Activated T-cell treated with anti-CD3 and anti-CD28 coated beads, Interleukin-2, amount 50 U/mL, for 24 hours (primary cell): ENCODE measurements at regions not wholly inside any gene's neighbourhood (a gene's known extent, or its start where the extent isn't known, plus 50 kb on each side); places are given as distances from the start of the nearest gene placed in this dataset.

Experiments
- DNase-seq: peaks from one replicate; pipeline ENCODE4 v3.0.0-alpha.2; 2020
- H3K27ac Mint-ChIP-seq: 2 replicates; pipeline ENCODE4 v1.8.0; 2020; ENCODE audit warnings: mild to moderate bottlenecking, mixed read lengths
- H3K27me3 Mint-ChIP-seq: 2 replicates; pipeline ENCODE4 v1.8.0; 2020; ENCODE audit warnings: mixed read lengths
- H3K36me3 Mint-ChIP-seq: 2 replicates; pipeline ENCODE4 v1.8.0; 2020; ENCODE audit warnings: low read depth, mixed read lengths
- H3K4me1 Mint-ChIP-seq: 2 replicates; pipeline ENCODE4 v1.8.0; 2020; ENCODE audit warnings: low read depth, mixed read lengths
- H3K4me3 Mint-ChIP-seq: 2 replicates; pipeline ENCODE4 v1.8.0; 2020; ENCODE audit warnings: mild to moderate bottlenecking, moderate library complexity, mixed read lengths
- H3K9me3 Mint-ChIP-seq: 2 replicates; pipeline ENCODE4 v1.8.0; 2020; ENCODE audit warnings: mixed read lengths

DNA sequence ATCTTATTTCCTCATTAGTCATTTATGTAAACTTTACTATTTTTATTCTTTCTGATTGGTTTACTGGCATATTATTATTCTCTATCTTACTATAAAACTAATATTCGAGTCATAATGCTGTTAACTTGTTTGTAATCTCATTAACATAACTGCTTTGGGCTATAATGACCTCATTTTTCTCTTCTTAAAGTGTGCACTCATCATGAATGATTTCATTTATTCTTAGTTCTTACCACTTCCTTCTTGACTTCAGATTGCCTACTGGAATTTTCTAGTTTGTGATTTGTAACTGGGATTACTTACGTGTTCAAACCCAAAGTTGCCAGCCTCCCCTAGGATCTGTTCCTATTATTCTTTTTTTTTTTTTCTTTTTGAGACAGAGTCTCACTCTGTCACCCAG, 91.8 kb upstream of the TNFAIP3 start:
- H3K9me3 Mint-ChIP-seq: no peaks in the 10 kb centered on the region
- H3K4me3 Mint-ChIP-seq: no peak overlapping the region
- no peaks in the 10 kb centered on the region for H3K27me3 Mint-ChIP-seq
- DNase-seq: no peak
- H3K4me1 Mint-ChIP-seq: no peaks in the 10 kb centered on the region
- H3K36me3 Mint-ChIP-seq: no peaks in the 10 kb centered on the region
- H3K27ac Mint-ChIP-seq: no peak overlapping the region

- H3K4me3 Mint-ChIP-seq: no peak overlapping the region
- H3K9me3 Mint-ChIP-seq: no peaks in the 10 kb centered on the region
- no peaks in the 10 kb centered on the region for H3K27me3 Mint-ChIP-seq
- H3K27ac Mint-ChIP-seq: no peak overlapping the region
- H3K36me3 Mint-ChIP-seq: no peaks in the 10 kb centered on the region
- H3K4me1 Mint-ChIP-seq: no peaks in the 10 kb centered on the region
- DNase-seq: no peak
These were observed 91.3 kb upstream of the TNFAIP3 start for GRCh38 chr6:137775720-137776119.

- no peaks in the 10 kb centered on the region for H3K36me3 Mint-ChIP-seq
- H3K4me1 Mint-ChIP-seq: no peaks in the 10 kb centered on the region
- H3K9me3 Mint-ChIP-seq: no peaks in the 10 kb centered on the region
- no peak overlapping the region for H3K4me3 Mint-ChIP-seq
- no peak overlapping the region for H3K27ac Mint-ChIP-seq
- no peak for DNase-seq
- H3K27me3 Mint-ChIP-seq: no peaks in the 10 kb centered on the region
These were observed 90.8 kb upstream of the TNFAIP3 start for GRCh38 chr6:137776256-137776655.

DNA sequence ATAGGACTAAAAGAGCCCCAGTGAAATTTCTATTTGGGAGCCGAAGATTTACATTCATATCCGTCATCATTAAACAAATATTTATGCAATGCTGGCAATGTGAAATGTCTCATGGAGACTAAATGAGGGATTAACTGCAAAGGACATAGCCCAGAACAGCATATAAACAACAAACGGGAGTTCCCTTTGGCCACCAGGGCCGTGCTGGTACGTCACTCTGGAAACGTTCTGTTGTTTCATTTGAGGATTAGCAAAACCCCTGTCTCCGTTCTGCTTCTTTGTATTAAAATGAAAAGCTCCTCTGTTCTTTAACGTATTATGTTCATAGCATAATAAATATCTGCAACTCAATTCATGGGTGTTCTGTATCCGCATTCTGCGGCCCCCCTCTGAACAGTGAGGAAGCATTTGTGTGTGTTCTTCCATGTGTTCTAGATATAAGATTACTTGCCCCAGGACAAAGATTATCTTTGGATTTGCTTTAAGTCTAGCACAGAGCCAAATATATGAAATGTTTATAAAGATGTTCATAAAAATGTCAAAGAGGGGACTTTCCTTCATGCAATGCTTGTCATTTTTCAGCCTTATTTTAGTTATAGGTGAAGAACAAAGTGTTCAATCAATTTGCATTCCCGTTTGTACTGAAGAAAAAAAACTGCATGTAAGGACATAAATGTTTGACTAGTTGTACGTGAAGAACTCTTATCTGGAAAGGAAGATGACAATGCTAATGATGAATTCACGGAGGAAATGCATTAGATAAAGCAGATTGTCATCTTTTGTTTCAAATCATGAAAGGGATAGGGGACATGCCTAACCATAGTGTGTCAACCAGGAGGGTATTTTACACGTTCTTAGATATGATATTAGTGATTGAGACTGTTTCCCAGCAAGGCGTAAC, 90.0 kb upstream of the TNFAIP3 start:
- Mint-ChIP-seq H3K4me3 (no peak overlapping the region), H3K4me1 (no peaks in the 10 kb centered on the region), H3K27me3 (no peaks in the 10 kb centered on the region), H3K27ac (no peak overlapping the region), H3K9me3 (no peaks in the 10 kb centered on the region), H3K36me3 (no peaks in the 10 kb centered on the region)
- no peak for DNase-seq

DNA sequence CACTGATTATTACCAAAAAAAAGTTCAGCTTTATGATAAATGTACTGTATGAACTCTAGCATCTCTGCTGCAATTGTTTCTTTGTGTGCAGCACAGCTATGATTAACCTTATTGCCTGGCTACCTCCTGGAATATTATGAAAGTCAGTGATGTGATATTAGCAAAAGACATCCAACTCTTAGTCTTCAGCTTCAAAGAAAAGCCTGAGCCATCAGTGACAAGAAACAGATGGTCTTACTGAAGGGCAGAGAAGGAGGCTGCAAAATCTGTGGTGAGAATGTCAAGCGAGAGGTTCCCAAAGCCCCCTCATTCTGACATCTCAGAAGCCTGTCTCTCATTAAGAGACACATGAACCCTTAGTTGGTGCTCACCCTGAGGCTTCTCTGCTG, 89.4 kb upstream of the TNFAIP3 start:
- Mint-ChIP-seq H3K27me3 (no peaks in the 10 kb centered on the region), H3K4me3 (no peak overlapping the region), H3K4me1 (no peaks in the 10 kb centered on the region), H3K36me3 (no peaks in the 10 kb centered on the region), H3K27ac (no peak overlapping the region), H3K9me3 (no peaks in the 10 kb centered on the region)
- no peak for DNase-seq

- Mint-ChIP-seq H3K4me3 (no peak overlapping the region), H3K27ac (no peak overlapping the region), H3K9me3 (no peaks in the 10 kb centered on the region), H3K4me1 (no peaks in the 10 kb centered on the region), H3K27me3 (no peaks in the 10 kb centered on the region), H3K36me3 (no peaks in the 10 kb centered on the region)
- no peak for DNase-seq
These were observed 87.1 kb upstream of the TNFAIP3 start for GRCh38 chr6:137779982-137780381.

DNA sequence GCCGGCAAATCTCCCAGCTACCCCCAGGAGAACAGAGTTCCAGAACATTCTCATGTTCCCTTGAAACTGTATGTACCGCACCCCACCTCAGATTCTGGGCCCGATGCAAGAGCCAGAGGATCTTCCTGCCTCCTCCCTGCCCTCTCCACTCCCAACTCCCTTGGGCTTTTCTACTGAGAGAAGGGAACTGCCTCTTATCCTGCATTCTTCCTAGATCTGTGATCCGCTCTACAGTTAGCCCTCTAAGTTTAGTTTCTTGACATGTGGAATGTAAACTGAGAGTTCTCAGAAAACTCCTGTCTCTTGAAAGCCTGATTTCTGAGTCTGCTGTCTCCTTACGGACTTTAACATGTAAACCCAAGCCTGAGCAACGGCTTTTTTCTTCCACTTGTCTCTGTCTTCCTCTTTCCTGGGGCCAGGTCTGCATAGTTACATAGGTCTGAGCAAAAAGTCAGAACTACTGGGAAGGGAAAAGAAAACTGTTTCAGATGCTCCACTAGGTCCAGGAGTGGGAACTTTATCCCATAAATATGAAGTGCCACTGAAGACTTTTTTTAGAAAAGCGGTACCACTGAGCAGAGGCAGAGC, 86.5 kb upstream of the TNFAIP3 start:
- DNase-seq: no peak
- H3K4me1 Mint-ChIP-seq: no peaks in the 10 kb centered on the region
- no peaks in the 10 kb centered on the region for H3K36me3 Mint-ChIP-seq
- no peaks in the 10 kb centered on the region for H3K27me3 Mint-ChIP-seq
- no peaks in the 10 kb centered on the region for H3K9me3 Mint-ChIP-seq
- H3K4me3 Mint-ChIP-seq: no peak overlapping the region
- no peak overlapping the region for H3K27ac Mint-ChIP-seq

DNA sequence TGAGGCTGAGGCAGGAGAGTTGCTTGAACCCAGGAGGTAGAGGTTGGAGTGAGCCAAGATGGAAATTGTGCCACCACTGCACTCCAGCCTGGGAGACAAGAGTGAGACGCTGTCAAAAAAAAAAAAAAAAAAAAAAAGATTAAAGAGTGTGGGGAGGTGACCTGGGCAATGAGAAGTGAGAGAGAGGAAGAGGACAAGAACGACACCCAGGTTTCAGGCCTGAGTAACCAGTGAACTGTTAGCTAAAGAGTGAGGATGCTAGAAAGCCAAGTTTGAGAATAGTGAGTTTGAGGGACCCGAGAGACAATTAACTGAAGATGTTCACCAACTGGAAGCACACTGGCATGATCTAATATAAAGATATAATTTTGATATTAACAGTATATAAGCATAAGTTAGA, 85.4 kb upstream of the TNFAIP3 start:
- H3K9me3 Mint-ChIP-seq: no peaks in the 10 kb centered on the region
- H3K4me3 Mint-ChIP-seq: no peak overlapping the region
- no peaks in the 10 kb centered on the region for H3K36me3 Mint-ChIP-seq
- no peaks in the 10 kb centered on the region for H3K27me3 Mint-ChIP-seq
- DNase-seq: no peak
- no peak overlapping the region for H3K27ac Mint-ChIP-seq
- H3K4me1 Mint-ChIP-seq: no peaks in the 10 kb centered on the region

- DNase-seq: no peak
- no peaks in the 10 kb centered on the region for H3K4me1 Mint-ChIP-seq
- H3K4me3 Mint-ChIP-seq: no peak overlapping the region
- H3K27me3 Mint-ChIP-seq: no peaks in the 10 kb centered on the region
- no peak overlapping the region for H3K27ac Mint-ChIP-seq
- H3K9me3 Mint-ChIP-seq: no peaks in the 10 kb centered on the region
- H3K36me3 Mint-ChIP-seq: no peaks in the 10 kb centered on the region
These were observed 84.7 kb upstream of the TNFAIP3 start for GRCh38 chr6:137782166-137783039.

GRCh38 chr6:137783710-137784109, 83.3 kb upstream of the TNFAIP3 start:
- Mint-ChIP-seq H3K27ac (no peak overlapping the region), H3K27me3 (no peaks in the 10 kb centered on the region), H3K4me1 (no peaks in the 10 kb centered on the region), H3K4me3 (no peak overlapping the region), H3K36me3 (no peaks in the 10 kb centered on the region), H3K9me3 (no peaks in the 10 kb centered on the region)
- no peak for DNase-seq

DNA sequence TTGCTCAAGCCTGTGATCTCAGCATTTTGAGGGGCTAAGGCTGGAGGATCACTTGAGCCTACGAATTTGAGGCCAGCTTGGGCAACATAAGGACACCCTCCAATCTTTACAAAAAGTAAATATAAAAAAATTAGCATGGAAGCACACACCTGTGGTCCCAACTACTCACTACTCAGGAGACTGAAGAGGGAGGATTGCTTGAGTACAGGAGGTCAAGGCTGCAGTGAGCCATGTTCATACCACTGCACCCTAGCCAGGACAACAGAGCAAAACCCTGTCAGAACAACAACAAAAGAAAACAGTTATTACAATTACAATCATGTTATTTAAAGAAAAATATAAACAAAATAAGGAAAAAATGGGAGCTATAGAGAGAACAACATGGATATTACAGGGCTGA, 82.5 kb upstream of the TNFAIP3 start:
- Mint-ChIP-seq H3K9me3 (no peaks in the 10 kb centered on the region), H3K27me3 (no peaks in the 10 kb centered on the region), H3K27ac (no peak overlapping the region), H3K4me3 (no peak overlapping the region), H3K36me3 (no peaks in the 10 kb centered on the region), H3K4me1 (no peaks in the 10 kb centered on the region)
- no peak for DNase-seq

- no peaks in the 10 kb centered on the region for H3K9me3 Mint-ChIP-seq
- H3K27me3 Mint-ChIP-seq: no peaks in the 10 kb centered on the region
- H3K4me1 Mint-ChIP-seq: peaks cover 24% of the 10 kb centered on the region
- H3K27ac Mint-ChIP-seq: no peak overlapping the region
- no peak for DNase-seq
- H3K4me3 Mint-ChIP-seq: no peak overlapping the region
- no peaks in the 10 kb centered on the region for H3K36me3 Mint-ChIP-seq
These were observed 80.0 kb upstream of the TNFAIP3 start for GRCh38 chr6:137787016-137787415.

DNA sequence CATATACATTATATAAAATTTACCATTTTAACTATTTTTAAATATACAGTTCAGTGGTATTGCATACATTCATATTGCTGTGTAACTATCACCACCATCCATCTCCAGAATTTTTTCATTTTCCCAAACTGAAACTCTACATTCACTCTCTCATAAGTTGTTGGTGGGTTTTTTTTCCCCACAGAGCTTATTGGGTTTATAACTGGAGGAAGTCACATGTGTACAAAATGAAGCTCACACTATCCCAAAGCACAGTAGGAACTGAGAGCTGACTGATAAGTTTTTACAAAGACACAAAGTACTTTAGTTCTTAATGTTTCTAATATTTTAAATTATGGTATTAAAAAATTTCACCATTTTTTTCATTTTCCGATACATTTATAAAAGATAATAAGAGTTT, 78.8 kb upstream of the TNFAIP3 start:
- no peak overlapping the region for H3K27ac Mint-ChIP-seq
- no peak for DNase-seq
- H3K4me3 Mint-ChIP-seq: no peak overlapping the region
- no peaks in the 10 kb centered on the region for H3K9me3 Mint-ChIP-seq
- H3K27me3 Mint-ChIP-seq: no peaks in the 10 kb centered on the region
- H3K36me3 Mint-ChIP-seq: no peaks in the 10 kb centered on the region
- H3K4me1 Mint-ChIP-seq: peaks cover 32% of the 10 kb centered on the region

DNA sequence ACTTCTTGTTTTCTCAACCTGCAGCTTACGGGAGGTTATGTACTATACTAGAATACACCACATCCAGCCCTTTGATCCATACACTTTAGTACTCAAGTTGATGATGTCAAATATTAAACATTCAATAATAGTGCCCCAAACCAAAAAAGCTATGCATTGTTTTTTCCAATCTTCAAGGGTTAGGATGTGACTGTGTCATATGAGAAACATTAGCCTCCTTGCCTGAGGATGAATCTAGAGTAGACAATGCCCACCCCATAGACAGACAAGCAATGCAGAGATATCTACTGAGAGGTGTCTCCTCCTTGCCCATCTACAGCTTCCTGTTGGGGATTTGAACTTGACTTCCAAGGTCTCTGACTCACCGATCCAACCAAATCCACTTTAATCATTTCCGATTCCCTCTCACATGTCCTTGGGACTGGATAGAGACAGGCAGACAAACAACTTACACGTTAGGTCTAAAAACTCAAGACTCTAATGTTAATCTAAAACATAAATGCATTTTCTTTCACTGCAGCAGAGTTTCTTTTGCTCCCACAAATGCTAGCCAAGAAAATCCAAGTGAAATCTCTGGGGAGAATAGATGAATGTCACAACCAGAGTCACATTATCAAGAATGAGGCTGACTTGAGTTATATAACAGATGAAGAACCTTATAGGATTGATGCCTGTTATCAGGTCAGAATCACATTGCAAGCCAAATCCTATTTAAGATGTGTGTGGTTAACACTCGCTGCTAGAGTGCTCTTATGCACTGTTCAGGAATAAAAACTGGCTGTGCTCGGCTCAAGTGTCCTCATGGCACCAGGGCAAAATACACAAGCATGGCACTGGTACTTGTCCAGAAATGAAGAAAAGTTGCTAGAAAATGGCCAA, 75.5 kb upstream of the TNFAIP3 start:
- Mint-ChIP-seq H3K27ac (peak overlapping the region; percentile 85), H3K4me1 (peaks cover 58% of the 10 kb centered on the region), H3K9me3 (no peaks in the 10 kb centered on the region), H3K27me3 (no peaks in the 10 kb centered on the region), H3K36me3 (no peaks in the 10 kb centered on the region), H3K4me3 (peak overlapping the region; percentile 50)
- DNase-seq: no peak
